ENCODE measurements at regions not wholly inside any gene's neighbourhood (a gene's known extent, or its start where the extent isn't known, plus 50 kb on each side); places are given as distances from the start of the nearest gene placed in this dataset.
"Not testable (repeated sequence)": the region's sequence is repeated elsewhere in the genome, so short reads cannot be mapped to it uniquely, and the experiment has no call there.

- H3K9me3 ChIP-seq (ENCODE audit: control insufficient read depth, insufficient read depth, low read length) = peaks cover 11% of the 10 kb centered on the region; the same call in 1 of the 2 replicates
- no peak overlapping the region for H3K27ac ChIP-seq (ENCODE audit: low read depth, low read length)
- no peak overlapping the region for H3K9ac ChIP-seq (ENCODE audit: low read depth, low read length)
- no peaks in the 10 kb centered on the region for H3K4me1 ChIP-seq (ENCODE audit: control insufficient read depth, insufficient read depth, low read length)
- H3K36me3 ChIP-seq (ENCODE audit: control insufficient read depth, insufficient read depth, low read length) = no peaks in the 10 kb centered on the region
- H3K4me3 ChIP-seq (ENCODE audit: low read depth, low read length) = no peak overlapping the region
- no peaks in the 10 kb centered on the region for H3K27me3 ChIP-seq (ENCODE audit: control insufficient read depth, insufficient read depth, low read length)
These were observed 604.0 kb upstream of the ADGRB3 start for GRCh38 chr6:68031054-68031453.

- H3K36me3 ChIP-seq (ENCODE audit: control insufficient read depth, insufficient read depth, low read length) = no peaks in the 10 kb centered on the region
- H3K27ac ChIP-seq (ENCODE audit: low read depth, low read length) = no peak overlapping the region
- 0 out of 2 replicates have a peak, but pooled peaks cover 2% of the 10 kb centered on the region for H3K9me3 ChIP-seq (ENCODE audit: control insufficient read depth, insufficient read depth, low read length)
- no peaks in the 10 kb centered on the region for H3K4me1 ChIP-seq (ENCODE audit: control insufficient read depth, insufficient read depth, low read length)
- H3K27me3 ChIP-seq (ENCODE audit: control insufficient read depth, insufficient read depth, low read length) = no peaks in the 10 kb centered on the region
- H3K4me3 ChIP-seq (ENCODE audit: low read depth, low read length) = no peak overlapping the region
- no peak overlapping the region for H3K9ac ChIP-seq (ENCODE audit: low read depth, low read length)
These were observed 608.6 kb upstream of the ADGRB3 start for GRCh38 chr6:68026483-68026882.

GRCh38 chr6:68025764-68026163, 609.3 kb upstream of the ADGRB3 start:
- Histone ChIP-seq H3K36me3 (ENCODE audit: control insufficient read depth, insufficient read depth, low read length) (no peaks in the 10 kb centered on the region), H3K9ac (ENCODE audit: low read depth, low read length) (no peak overlapping the region)

GRCh38 chr6:68024570-68025269, 610.4 kb upstream of the ADGRB3 start:
- H3K4me3 ChIP-seq (ENCODE audit: low read depth, low read length) = no peak overlapping the region

More at GRCh38 chr6:68025764-68026163, 609.3 kb upstream of the ADGRB3 start:
- Histone ChIP-seq H3K4me3 (ENCODE audit: low read depth, low read length) (no peak overlapping the region), H3K27me3 (ENCODE audit: control insufficient read depth, insufficient read depth, low read length) (no peaks in the 10 kb centered on the region), H3K27ac (ENCODE audit: low read depth, low read length) (no peak overlapping the region), H3K9me3 (ENCODE audit: control insufficient read depth, insufficient read depth, low read length) (0 out of 2 replicates have a peak, but pooled peaks cover 2% of the 10 kb centered on the region), H3K4me1 (ENCODE audit: control insufficient read depth, insufficient read depth, low read length) (no peaks in the 10 kb centered on the region)

GRCh38 chr6:68022968-68023367, 612.1 kb upstream of the ADGRB3 start:
- not testable (repeated sequence) for H3K9ac ChIP-seq (ENCODE audit: low read depth, low read length); H3K4me1 ChIP-seq (ENCODE audit: control insufficient read depth, insufficient read depth, low read length); H3K27ac ChIP-seq (ENCODE audit: low read depth, low read length); H3K36me3 ChIP-seq (ENCODE audit: control insufficient read depth, insufficient read depth, low read length); H3K9me3 ChIP-seq (ENCODE audit: control insufficient read depth, insufficient read depth, low read length); H3K4me3 ChIP-seq (ENCODE audit: low read depth, low read length); H3K27me3 ChIP-seq (ENCODE audit: control insufficient read depth, insufficient read depth, low read length)

More at GRCh38 chr6:68024570-68025269, 610.4 kb upstream of the ADGRB3 start:
- no peaks in the 10 kb centered on the region for H3K36me3 ChIP-seq (ENCODE audit: control insufficient read depth, insufficient read depth, low read length)
- 0 out of 2 replicates have a peak, but pooled peaks cover 2% of the 10 kb centered on the region for H3K9me3 ChIP-seq (ENCODE audit: control insufficient read depth, insufficient read depth, low read length)
- H3K9ac ChIP-seq (ENCODE audit: low read depth, low read length) = no peak overlapping the region
- no peaks in the 10 kb centered on the region for H3K4me1 ChIP-seq (ENCODE audit: control insufficient read depth, insufficient read depth, low read length)
- no peaks in the 10 kb centered on the region for H3K27me3 ChIP-seq (ENCODE audit: control insufficient read depth, insufficient read depth, low read length)
- no peak overlapping the region for H3K27ac ChIP-seq (ENCODE audit: low read depth, low read length)

GRCh38 chr6:68013780-68014515, 621.1 kb upstream of the ADGRB3 start:
- H3K27me3 ChIP-seq (ENCODE audit: control insufficient read depth, insufficient read depth, low read length) = no peaks in the 10 kb centered on the region

GRCh38 chr6:68012822-68013221, 622.3 kb upstream of the ADGRB3 start:
- Histone ChIP-seq H3K27me3 (ENCODE audit: control insufficient read depth, insufficient read depth, low read length) (no peaks in the 10 kb centered on the region), H3K4me3 (ENCODE audit: low read depth, low read length) (no peak overlapping the region), H3K9ac (ENCODE audit: low read depth, low read length) (no peak overlapping the region), H3K4me1 (ENCODE audit: control insufficient read depth, insufficient read depth, low read length) (peaks cover 15% of the 10 kb centered on the region), H3K27ac (ENCODE audit: low read depth, low read length) (no peak overlapping the region), H3K9me3 (ENCODE audit: control insufficient read depth, insufficient read depth, low read length) (no peaks in the 10 kb centered on the region), H3K36me3 (ENCODE audit: control insufficient read depth, insufficient read depth, low read length) (no peaks in the 10 kb centered on the region)

More at GRCh38 chr6:68013780-68014515, 621.1 kb upstream of the ADGRB3 start:
- Histone ChIP-seq H3K27ac (ENCODE audit: low read depth, low read length) (no peak overlapping the region), H3K36me3 (ENCODE audit: control insufficient read depth, insufficient read depth, low read length) (no peaks in the 10 kb centered on the region), H3K9me3 (ENCODE audit: control insufficient read depth, insufficient read depth, low read length) (no peaks in the 10 kb centered on the region), H3K9ac (ENCODE audit: low read depth, low read length) (no peak overlapping the region), H3K4me1 (ENCODE audit: control insufficient read depth, insufficient read depth, low read length) (peaks cover 12% of the 10 kb centered on the region), H3K4me3 (ENCODE audit: low read depth, low read length) (no peak overlapping the region)

GRCh38 chr6:68010936-68011335, 624.1 kb upstream of the ADGRB3 start:
- no peak overlapping the region for H3K9ac ChIP-seq (ENCODE audit: low read depth, low read length)
- H3K4me1 ChIP-seq (ENCODE audit: control insufficient read depth, insufficient read depth, low read length) = peaks cover 12% of the 10 kb centered on the region
- no peak overlapping the region for H3K4me3 ChIP-seq (ENCODE audit: low read depth, low read length)

GRCh38 chr6:68008445-68008844, 626.6 kb upstream of the ADGRB3 start:
- Histone ChIP-seq H3K27me3 (ENCODE audit: control insufficient read depth, insufficient read depth, low read length) (no peaks in the 10 kb centered on the region), H3K9ac (ENCODE audit: low read depth, low read length) (no peak overlapping the region), H3K4me1 (ENCODE audit: control insufficient read depth, insufficient read depth, low read length) (peaks cover 3% of the 10 kb centered on the region; the same call in 1 of the 2 replicates), H3K9me3 (ENCODE audit: control insufficient read depth, insufficient read depth, low read length) (no peaks in the 10 kb centered on the region), H3K4me3 (ENCODE audit: low read depth, low read length) (no peak overlapping the region), H3K27ac (ENCODE audit: low read depth, low read length) (no peak overlapping the region), H3K36me3 (ENCODE audit: control insufficient read depth, insufficient read depth, low read length) (no peaks in the 10 kb centered on the region)

More at GRCh38 chr6:68010936-68011335, 624.1 kb upstream of the ADGRB3 start:
- Histone ChIP-seq H3K27ac (ENCODE audit: low read depth, low read length) (no peak overlapping the region), H3K36me3 (ENCODE audit: control insufficient read depth, insufficient read depth, low read length) (no peaks in the 10 kb centered on the region), H3K27me3 (ENCODE audit: control insufficient read depth, insufficient read depth, low read length) (no peaks in the 10 kb centered on the region), H3K9me3 (ENCODE audit: control insufficient read depth, insufficient read depth, low read length) (no peaks in the 10 kb centered on the region)

- H3K9me3 ChIP-seq (ENCODE audit: control insufficient read depth, insufficient read depth, low read length) = no peaks in the 10 kb centered on the region
- no peaks in the 10 kb centered on the region for H3K27me3 ChIP-seq (ENCODE audit: control insufficient read depth, insufficient read depth, low read length)
- H3K4me1 ChIP-seq (ENCODE audit: control insufficient read depth, insufficient read depth, low read length) = peaks cover 3% of the 10 kb centered on the region; the same call in 1 of the 2 replicates
- H3K4me3 ChIP-seq (ENCODE audit: low read depth, low read length) = no peak overlapping the region
- H3K36me3 ChIP-seq (ENCODE audit: control insufficient read depth, insufficient read depth, low read length) = no peaks in the 10 kb centered on the region
- no peak overlapping the region for H3K27ac ChIP-seq (ENCODE audit: low read depth, low read length)
- H3K9ac ChIP-seq (ENCODE audit: low read depth, low read length) = no peak overlapping the region
These were observed 627.4 kb upstream of the ADGRB3 start for GRCh38 chr6:68007717-68008116.

GRCh38 chr6:67986694-67987232, 648.3 kb upstream of the ADGRB3 start:
- H3K36me3 ChIP-seq (ENCODE audit: control insufficient read depth, insufficient read depth, low read length) = no peaks in the 10 kb centered on the region
- H3K27ac ChIP-seq (ENCODE audit: low read depth, low read length) = no peak overlapping the region
- peaks cover 7% of the 10 kb centered on the region; the same call in 1 of the 2 replicates for H3K4me1 ChIP-seq (ENCODE audit: control insufficient read depth, insufficient read depth, low read length)
- no peak overlapping the region for H3K4me3 ChIP-seq (ENCODE audit: low read depth, low read length)
- no peaks in the 10 kb centered on the region for H3K9me3 ChIP-seq (ENCODE audit: control insufficient read depth, insufficient read depth, low read length)
- H3K27me3 ChIP-seq (ENCODE audit: control insufficient read depth, insufficient read depth, low read length) = no peaks in the 10 kb centered on the region
- H3K9ac ChIP-seq (ENCODE audit: low read depth, low read length) = no peak overlapping the region
